ENCODE measurements at regions not wholly inside any gene's neighbourhood (a gene's known extent, or its start where the extent isn't known, plus 50 kb on each side); places are given as distances from the start of the nearest gene placed in this dataset.

DNA sequence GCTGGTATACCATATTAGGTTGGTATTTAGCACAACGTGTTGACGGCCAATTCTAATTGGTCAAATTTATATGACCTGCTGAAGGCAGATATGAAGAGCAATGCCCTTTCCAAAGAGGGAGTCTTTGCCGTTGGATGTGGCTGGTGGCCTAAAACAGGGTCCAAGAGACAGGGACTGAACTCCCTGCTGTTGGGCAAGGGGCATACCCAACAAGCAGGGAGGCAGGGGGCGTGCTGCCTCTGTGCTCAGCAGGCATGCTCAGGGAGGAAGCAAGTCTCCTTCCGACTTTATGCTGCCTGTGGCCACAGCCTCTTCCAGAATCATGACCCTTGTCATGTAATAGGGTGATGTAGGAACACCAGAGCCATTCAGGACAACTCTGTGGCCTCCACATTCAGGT, 167.7 kb upstream of the NPVF start:
- DNase-seq (ENCODE audit: low read depth), result no peak

- no peak for DNase-seq (ENCODE audit: low read depth)
These were observed 168.4 kb upstream of the NPVF start for GRCh38 chr7:25396668-25397067.

DNA sequence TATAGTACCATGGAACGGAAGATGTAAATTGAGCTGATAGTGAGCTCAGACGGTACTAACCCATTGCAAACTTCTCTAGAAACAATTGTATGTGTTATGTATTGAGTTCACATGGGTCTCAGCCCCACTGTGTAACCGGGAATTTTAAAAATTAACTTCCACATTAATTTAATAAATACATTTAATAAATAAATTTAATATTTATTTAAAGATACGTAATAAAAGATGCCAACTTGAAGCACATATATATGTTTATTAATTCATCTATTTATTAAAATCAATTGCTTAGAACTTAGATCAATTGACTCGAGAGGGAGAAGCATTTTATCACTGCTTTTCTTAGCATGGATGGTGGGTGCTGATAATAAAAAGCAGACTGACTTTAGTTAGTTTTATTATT, 170.1 kb upstream of the NPVF start:
- no peak for DNase-seq (ENCODE audit: low read depth)

DNA sequence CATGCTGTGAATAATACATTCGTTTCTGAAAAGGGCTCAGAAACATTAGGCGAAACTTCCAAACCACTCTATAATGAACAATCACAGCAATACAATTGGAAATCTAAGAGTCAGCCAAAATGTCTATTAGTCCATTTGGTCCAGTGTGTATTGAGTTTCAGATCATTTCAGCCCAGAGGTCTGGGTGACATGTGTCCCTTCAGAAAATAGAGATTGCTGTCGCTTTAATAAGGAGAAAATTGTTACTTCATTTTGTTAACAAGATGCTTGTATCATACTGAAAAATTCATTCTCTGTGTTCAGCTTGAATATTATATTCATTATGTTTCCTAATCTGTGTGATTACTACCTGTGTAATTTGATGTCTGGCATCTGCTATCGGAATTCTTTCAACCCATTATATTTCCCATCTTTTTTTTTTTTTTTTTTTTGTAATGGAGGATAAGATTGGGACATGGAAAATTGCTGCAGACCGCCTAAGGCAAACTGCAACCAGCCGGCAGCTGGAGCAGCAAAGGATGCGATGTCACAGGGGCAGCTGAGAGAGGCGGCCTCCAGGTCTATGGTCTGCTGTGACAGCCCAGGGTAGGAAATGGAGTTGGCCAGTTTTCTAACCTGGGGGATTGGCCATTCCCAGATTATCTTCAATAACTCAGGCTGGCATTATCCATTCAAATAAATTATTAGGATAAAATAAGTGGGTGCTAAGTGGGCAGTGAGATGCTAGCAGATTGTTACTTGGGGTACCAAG, 170.9 kb upstream of the NPVF start:
- no peak for DNase-seq (ENCODE audit: low read depth)

- DNase-seq (ENCODE audit: low read depth), result no peak
These were observed 174.2 kb upstream of the NPVF start for GRCh38 chr7:25402532-25402931.

- DNase-seq (ENCODE audit: low read depth), result no peak
These were observed 177.4 kb upstream of the NPVF start for GRCh38 chr7:25405736-25406135.

DNA sequence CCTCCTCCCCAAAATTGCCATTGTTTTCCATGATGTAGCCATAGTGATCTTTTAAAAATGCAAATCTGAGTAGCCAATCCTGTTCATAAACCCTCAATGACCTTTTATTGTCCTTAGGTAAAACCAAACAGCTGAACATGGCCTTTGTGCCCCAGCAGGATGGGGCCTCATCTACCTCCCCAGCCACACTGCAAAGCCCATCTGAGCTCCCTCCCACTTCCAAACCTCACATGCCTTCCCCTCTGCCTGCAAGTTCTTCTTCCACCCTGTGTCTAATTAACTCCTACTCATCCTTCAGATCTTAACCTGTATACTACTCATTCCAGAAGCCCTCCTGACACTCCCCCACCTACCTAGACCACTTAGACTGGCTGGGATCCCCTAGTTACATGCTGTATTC, 178.8 kb upstream of the NPVF start:
- DNase-seq (ENCODE audit: low read depth), result no peak

GRCh38 chr7:25408012-25408687, 179.9 kb upstream of the NPVF start:
- DNase-seq (ENCODE audit: low read depth), result no peak

DNA sequence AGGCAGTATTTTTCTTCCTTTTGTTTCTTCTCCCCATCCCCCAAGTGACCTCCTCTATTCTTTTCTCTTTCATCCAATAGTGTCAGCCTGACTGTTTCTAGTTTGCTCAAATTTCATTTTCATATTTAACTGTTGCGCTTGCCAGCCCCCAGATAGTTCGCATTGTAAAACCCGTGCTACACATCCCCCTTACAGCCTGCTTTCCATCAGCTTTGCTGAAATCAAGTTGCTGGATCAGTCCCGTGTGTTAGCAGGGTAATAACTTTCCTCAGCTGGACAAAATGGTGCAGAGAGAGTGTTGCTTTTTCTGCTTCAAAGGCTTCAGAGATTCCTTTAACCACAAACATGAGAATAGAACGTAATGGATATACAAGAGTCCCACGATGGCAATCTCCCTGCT, 180.6 kb upstream of the NPVF start:
- no peak for DNase-seq (ENCODE audit: low read depth)

DNA sequence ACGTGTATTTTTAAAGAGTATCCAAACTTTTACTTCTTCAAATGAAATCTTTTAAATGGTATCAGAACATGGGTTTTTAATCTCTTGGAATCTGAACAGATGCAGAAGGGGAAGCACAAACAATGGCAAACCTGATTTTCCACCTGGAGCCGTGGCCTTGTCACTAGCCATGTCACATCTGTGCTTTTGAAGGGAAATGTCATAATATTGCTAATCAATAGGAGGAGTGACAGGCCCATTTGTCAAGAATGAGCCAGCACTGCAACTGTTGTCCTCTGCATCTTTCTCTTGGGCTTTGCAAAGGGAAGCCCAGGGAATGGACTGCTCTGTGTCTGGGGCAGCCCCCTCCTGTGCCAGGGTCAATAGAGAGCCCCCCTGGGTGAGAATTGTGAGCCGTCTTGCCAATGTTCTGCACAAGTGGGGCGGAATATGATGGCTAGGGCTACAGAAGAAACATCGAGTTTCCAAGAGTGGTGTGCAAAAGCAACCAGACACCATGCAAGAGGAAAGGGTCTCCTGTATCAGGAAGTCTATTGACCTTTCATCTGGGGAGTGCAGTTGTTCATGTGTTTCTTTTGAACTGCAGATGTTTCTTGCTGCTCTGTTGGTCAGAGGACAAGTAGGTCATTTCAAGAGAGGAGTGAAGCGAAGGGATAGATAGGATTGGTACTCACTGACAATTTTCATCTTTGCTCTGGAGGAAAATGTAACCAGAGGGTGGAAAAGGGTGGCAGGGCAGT, 181.8 kb upstream of the NPVF start:
- DNase-seq (ENCODE audit: low read depth), result no peak

- DNase-seq (ENCODE audit: low read depth), result no peak
These were observed 192.5 kb upstream of the NPVF start for GRCh38 chr7:25420771-25421170.

DNA sequence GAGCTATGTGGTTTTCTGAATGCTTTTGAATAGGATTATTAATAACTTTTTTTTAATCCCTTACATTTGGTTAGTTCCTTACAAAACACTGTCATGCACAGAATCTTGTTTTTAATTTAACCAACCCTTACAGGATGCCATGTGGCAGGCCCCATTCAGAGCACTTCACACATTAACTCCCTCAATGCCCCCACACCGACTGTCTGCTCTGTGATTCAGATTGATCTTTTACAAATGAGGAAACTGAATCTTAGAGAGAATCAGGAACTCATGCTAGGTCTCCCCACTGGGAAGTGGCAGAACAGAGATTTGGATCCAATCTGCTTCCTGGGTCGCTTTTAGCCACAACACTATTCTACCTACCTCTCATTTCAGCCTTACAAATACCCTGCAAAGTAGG, 195.8 kb upstream of the NPVF start:
- DNase-seq (ENCODE audit: low read depth), result no peak

GRCh38 chr7:25424855-25425254, 196.6 kb upstream of the NPVF start:
- no peak for DNase-seq (ENCODE audit: low read depth)

GRCh38 chr7:25427721-25428120, 199.4 kb upstream of the NPVF start:
- DNase-seq (ENCODE audit: low read depth), result no peak

DNA sequence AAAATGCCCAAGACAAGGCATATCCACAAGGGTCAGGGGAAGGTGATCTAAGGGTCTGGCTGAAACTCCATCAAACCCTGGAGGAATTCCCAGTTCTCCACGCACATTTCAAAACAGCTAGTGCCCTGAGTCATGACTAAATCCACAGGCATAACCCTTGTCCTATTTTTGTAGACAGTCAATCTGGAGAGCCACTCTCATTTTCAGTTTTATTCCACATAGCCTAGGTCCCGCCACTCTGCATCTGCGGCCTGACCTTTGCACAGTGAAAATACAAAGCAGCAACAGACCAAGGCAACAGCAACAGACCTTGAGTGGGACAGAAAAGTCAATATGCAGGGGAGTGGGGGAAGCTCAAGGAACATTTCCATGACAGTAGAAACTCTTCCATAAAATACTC, 201.4 kb upstream of the NPVF start:
- DNase-seq (ENCODE audit: low read depth), result peak; percentile 63

DNA sequence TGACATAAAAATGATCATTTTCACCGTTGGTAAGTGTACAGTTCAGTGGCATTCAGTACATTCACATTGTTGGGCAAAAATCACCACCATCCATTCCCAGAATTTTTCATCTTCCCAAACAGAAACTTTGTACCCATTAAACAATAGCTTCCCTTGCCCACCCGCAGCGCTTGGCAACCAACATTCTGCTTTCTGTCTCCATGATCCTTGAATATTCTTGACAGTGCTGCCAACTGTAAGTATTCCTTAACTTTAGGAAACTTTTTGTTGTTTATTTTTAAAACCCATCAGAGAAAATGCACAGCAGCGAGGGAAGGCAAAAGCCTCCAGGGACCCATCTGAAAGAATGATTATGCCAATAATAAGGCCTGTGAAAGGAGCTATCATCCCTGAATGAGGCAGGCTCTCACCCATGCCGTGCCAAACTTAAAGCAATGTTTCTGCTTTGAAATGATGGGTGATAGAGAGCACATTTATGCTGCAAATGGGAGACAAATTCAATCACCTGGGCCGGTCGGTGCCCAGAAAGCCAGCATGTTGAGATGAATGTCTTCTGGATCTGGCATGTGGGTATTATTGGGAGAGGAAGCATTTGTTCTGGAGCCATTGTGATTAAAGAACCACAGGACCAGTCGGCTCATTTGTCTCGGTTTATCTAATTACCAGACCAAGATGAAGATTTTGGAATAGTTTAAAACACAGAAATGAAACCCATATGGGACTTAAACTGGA, 202.1 kb upstream of the NPVF start:
- DNase-seq (ENCODE audit: low read depth), result no peak

- no peak for DNase-seq (ENCODE audit: low read depth)
These were observed 203.7 kb upstream of the NPVF start for GRCh38 chr7:25431956-25432450.

GRCh38 chr7:25432807-25433206, 204.5 kb upstream of the NPVF start:
- DNase-seq (ENCODE audit: low read depth), result no peak

GRCh38 chr7:25436413-25436812, 208.1 kb upstream of the NPVF start:
- no peak for DNase-seq (ENCODE audit: low read depth)

GRCh38 chr7:25437308-25437707, 209.0 kb upstream of the NPVF start:
- no peak for DNase-seq (ENCODE audit: low read depth)

- no peak for DNase-seq (ENCODE audit: low read depth)
These were observed 216.7 kb upstream of the NPVF start for GRCh38 chr7:25444991-25445390.

GRCh38 chr7:25448301-25448700, 220.0 kb upstream of the NPVF start:
- no peak for DNase-seq (ENCODE audit: low read depth)

Data from Daoy (cell line).